HEK293T (cell line): ENCODE measurements at regions not wholly inside any gene's neighbourhood (a gene's known extent, or its start where the extent isn't known, plus 50 kb on each side); places are given as distances from the start of the nearest gene placed in this dataset.

ENCODE experiments used
- ARNT ChIP-seq: fragments of 450-650 bp; IDR thresholded peaks from 2 replicates; pipeline ENCODE4 v1.6.1; 2017; ENCODE audit warnings: mild to moderate bottlenecking
- ELF4 ChIP-seq: fragments of 450-650 bp; IDR thresholded peaks from 2 replicates; pipeline ENCODE4 v1.6.1; 2017; ENCODE audit warnings: antibody characterized with exemption
- LEF1 ChIP-seq: fragments of 450-650 bp; IDR thresholded peaks from 2 replicates; pipeline ENCODE4 v1.6.1; 2017; ENCODE audit warnings: mild to moderate bottlenecking, borderline replicate concordance
- NFRKB ChIP-seq: fragments of 450-650 bp; IDR thresholded peaks from 2 replicates; pipeline ENCODE4 v1.6.1; 2016; ENCODE audit warnings: mild to moderate bottlenecking, moderate library complexity
- PKNOX1 ChIP-seq: fragments of 450-650 bp; IDR thresholded peaks from 2 replicates; pipeline ENCODE4 v1.6.1; 2016
- SUZ12 ChIP-seq: fragments of 450-650 bp; IDR thresholded peaks from 2 replicates; pipeline ENCODE4 v1.6.1; 2016; ENCODE audit warnings: mild to moderate bottlenecking

DNA sequence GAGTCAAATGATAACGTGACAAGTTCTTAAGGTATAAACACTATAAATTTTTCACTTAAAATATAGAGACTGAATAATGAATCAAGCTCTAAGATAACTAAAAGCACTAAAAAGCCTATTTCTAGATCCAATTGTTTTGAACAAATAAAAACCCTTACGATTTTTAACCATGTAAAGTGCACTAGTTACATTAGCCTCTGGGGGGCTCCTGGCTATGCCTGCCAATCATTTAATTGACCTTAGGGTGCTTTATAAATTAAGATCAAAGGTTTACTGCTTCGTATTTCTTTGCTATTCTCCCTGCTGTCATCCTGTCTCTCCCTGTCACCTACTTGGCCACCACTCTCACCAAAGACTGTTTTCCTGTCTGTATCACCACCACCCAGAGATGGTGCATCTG, 133.4 kb downstream of the ESM1 start:
- TF ChIP-seq PKNOX1 = peak; percentile 74
- no peak for TF ChIP-seq ELF4
- TF ChIP-seq LEF1 = no peak
- TF ChIP-seq SUZ12 = no peak
- no peak for TF ChIP-seq NFRKB
- no peak for TF ChIP-seq ARNT
